Nephron progenitor cell (in vitro differentiated cells): ENCODE measurements at regions not wholly inside any gene's neighbourhood (a gene's known extent, or its start where the extent isn't known, plus 50 kb on each side); places are given as distances from the start of the nearest gene placed in this dataset.
A peak's percentile ranks its signal among the peaks of the same experiment; 100 is the strongest.

Experiments used
- DNase-seq: peaks from one replicate; pipeline ENCODE4 v3.0.0; 2021
- H3K27ac Mint-ChIP-seq: 2 replicates; pipeline ENCODE4 v1.8.0; 2021; ENCODE audit warnings: mild to moderate bottlenecking, moderate library complexity, mixed read lengths
- H3K27me3 Mint-ChIP-seq: 2 replicates; pipeline ENCODE4 v1.8.0; 2021; ENCODE audit warnings: mild to moderate bottlenecking, low read depth, mixed read lengths; ENCODE audit not compliant: poor library complexity
- H3K36me3 Mint-ChIP-seq: 2 replicates; pipeline ENCODE4 v1.8.0; 2021; ENCODE audit warnings: low read depth, mixed read lengths
- H3K4me1 Mint-ChIP-seq: 2 replicates; pipeline ENCODE4 v1.8.0; 2021; ENCODE audit warnings: mixed read lengths
- H3K4me3 Mint-ChIP-seq: 2 replicates; pipeline ENCODE4 v1.8.0; 2021; ENCODE audit warnings: mild to moderate bottlenecking, moderate library complexity, mixed read lengths
- H3K9me3 Mint-ChIP-seq: 2 replicates; pipeline ENCODE4 v1.8.0; 2021; ENCODE audit warnings: mild to moderate bottlenecking, moderate library complexity, mixed read lengths
- CTCF ChIP-seq: fragments of 200-600 bp; sonication (generic); IDR thresholded peaks from 2 replicates; pipeline ENCODE4 v1.5.0; 2021; ENCODE audit warnings: antibody characterized with exemption

GRCh38 chr6:41466437-41466990, 79.7 kb upstream of the FOXP4 start:
- peaks cover 88% of the 10 kb centered on the region for H3K27me3 Mint-ChIP-seq
- H3K27ac Mint-ChIP-seq, result no peak overlapping the region
- no peak overlapping the region for H3K4me3 Mint-ChIP-seq
- no peaks in the 10 kb centered on the region for H3K9me3 Mint-ChIP-seq
- no peak for TF ChIP-seq CTCF
- no peaks in the 10 kb centered on the region for H3K36me3 Mint-ChIP-seq
- no peak for DNase-seq
- H3K4me1 Mint-ChIP-seq, result peaks cover 56% of the 10 kb centered on the region

GRCh38 chr6:41467061-41467460, 79.1 kb upstream of the FOXP4 start:
- peaks cover 60% of the 10 kb centered on the region for H3K4me1 Mint-ChIP-seq
- H3K27ac Mint-ChIP-seq, result no peak overlapping the region
- no peak overlapping the region for H3K4me3 Mint-ChIP-seq
- H3K36me3 Mint-ChIP-seq, result no peaks in the 10 kb centered on the region
- no peak for TF ChIP-seq CTCF
- no peaks in the 10 kb centered on the region for H3K9me3 Mint-ChIP-seq
- H3K27me3 Mint-ChIP-seq, result peaks cover 86% of the 10 kb centered on the region
- no peak for DNase-seq

- peaks cover 64% of the 10 kb centered on the region for H3K4me1 Mint-ChIP-seq
- H3K4me3 Mint-ChIP-seq, result no peak overlapping the region
- peaks cover 83% of the 10 kb centered on the region for H3K27me3 Mint-ChIP-seq
- H3K36me3 Mint-ChIP-seq, result no peaks in the 10 kb centered on the region
- no peaks in the 10 kb centered on the region for H3K9me3 Mint-ChIP-seq
- DNase-seq, result no peak
- no peak overlapping the region for H3K27ac Mint-ChIP-seq
- no peak for TF ChIP-seq CTCF
These were observed 78.4 kb upstream of the FOXP4 start for GRCh38 chr6:41467627-41468404.

- Mint-ChIP-seq H3K27me3 (peaks cover 74% of the 10 kb centered on the region), H3K36me3 (no peaks in the 10 kb centered on the region), H3K27ac (no peak overlapping the region), H3K4me3 (peak overlapping the region; percentile 80), H3K9me3 (no peaks in the 10 kb centered on the region), H3K4me1 (peaks cover 62% of the 10 kb centered on the region)
- DNase-seq, result no peak
- no peak for TF ChIP-seq CTCF
These were observed 76.8 kb upstream of the FOXP4 start for GRCh38 chr6:41469156-41470028.

GRCh38 chr6:41470029-41470330, 76.2 kb upstream of the FOXP4 start:
- peaks cover 62% of the 10 kb centered on the region for H3K4me1 Mint-ChIP-seq

More at GRCh38 chr6:41470029-41470330, 76.2 kb upstream of the FOXP4 start:
- no peak for DNase-seq
- no peak for TF ChIP-seq CTCF
- H3K9me3 Mint-ChIP-seq, result no peaks in the 10 kb centered on the region
- H3K27ac Mint-ChIP-seq, result no peak overlapping the region
- no peaks in the 10 kb centered on the region for H3K36me3 Mint-ChIP-seq
- peak overlapping the region; percentile 80 for H3K4me3 Mint-ChIP-seq
- H3K27me3 Mint-ChIP-seq, result peaks cover 75% of the 10 kb centered on the region
